ENCODE measurements at regions not wholly inside any gene's neighbourhood (a gene's known extent, or its start where the extent isn't known, plus 50 kb on each side); places are given as distances from the start of the nearest gene placed in this dataset.
"Not testable (repeated sequence)": the region's sequence is repeated elsewhere in the genome, so short reads cannot be mapped to it uniquely, and the experiment has no call there.

- TF ChIP-seq YY1 (IDR thresholded peaks at IDR 0.05; ENCODE audit: insufficient read depth, insufficient read length); ZNF274 (IDR thresholded peaks at IDR 0.05; ENCODE audit: low read depth, low read length): not testable (repeated sequence)
Measured at GRCh38 chr18:76600076-76600475, 105.0 kb upstream of the ZNF516 start.
